GM12878 (cell line): ENCODE measurements at regions not wholly inside any gene's neighbourhood (a gene's known extent, or its start where the extent isn't known, plus 50 kb on each side); places are given as distances from the start of the nearest gene placed in this dataset.
A peak's percentile ranks its signal among the peaks of the same experiment; 100 is the strongest.

Experiments used
- ATF7 ChIP-seq: fragments of 450-650 bp; IDR thresholded peaks from 2 replicates; pipeline ENCODE4 v1.6.1; 2016; ENCODE audit warnings: low read depth, mild to moderate bottlenecking
- BMI1 ChIP-seq: fragments of 450-650 bp; IDR thresholded peaks from 2 replicates; pipeline ENCODE4 v1.6.1; 2016; ENCODE audit warnings: mild to moderate bottlenecking, moderate library complexity, borderline replicate concordance
- CEBPB ChIP-seq, 2 experiments: fragments of 150-350 bp in 1 of 2; IDR thresholded peaks; 2 replicates each; pipeline ENCODE4 v1.6.1; 2012 to 2014; ENCODE audit warnings: low read depth in 2 of 2, low read length in 2 of 2, borderline replicate concordance in 1 of 2, inconsistent platforms in 1 of 2
- CREM ChIP-seq: IDR thresholded peaks from 2 replicates; pipeline ENCODE4 v1.6.1; 2014; ENCODE audit warnings: antibody characterized with exemption, low read depth
- EZH2 ChIP-seq: IDR thresholded peaks from 2 replicates; pipeline ENCODE4 v1.6.1; 2012; ENCODE audit warnings: low read depth, mild to moderate bottlenecking, control low read depth, inconsistent platforms, low read length, borderline replicate concordance; ENCODE audit not compliant: control insufficient read depth
- FOS ChIP-seq: IDR thresholded peaks from 3 replicates; pipeline ENCODE4 v1.6.1; 2011; ENCODE audit warnings: borderline replicate concordance; ENCODE audit not compliant: insufficient read length; ENCODE audit errors: extremely low read depth
- FOXK2 ChIP-seq: fragments of 450-650 bp; IDR thresholded peaks from 2 replicates; pipeline ENCODE4 v1.6.1; 2017; ENCODE audit warnings: mild to moderate bottlenecking, moderate library complexity
- IKZF2 ChIP-seq, 2 experiments: fragments of 450-650 bp; IDR thresholded peaks; 2 replicates each; pipeline ENCODE4 v1.6.1; 2017; ENCODE audit warnings: mild to moderate bottlenecking in 2 of 2, moderate library complexity in 2 of 2
- MEF2B ChIP-seq: fragments of 450-650 bp; IDR thresholded peaks from 2 replicates; pipeline ENCODE4 v1.6.1; 2018; ENCODE audit warnings: mild to moderate bottlenecking, moderate library complexity; ENCODE audit not compliant: partially characterized antibody, poor library complexity, severe bottlenecking
- NFXL1 ChIP-seq: fragments of 450-650 bp; IDR thresholded peaks from 2 replicates; pipeline ENCODE4 v1.6.1; 2017; ENCODE audit warnings: antibody characterized with exemption, mild to moderate bottlenecking, borderline replicate concordance
- PAX5 ChIP-seq: IDR thresholded peaks from 2 replicates; pipeline ENCODE4 v1.6.1; 2011; ENCODE audit warnings: low read depth, low read length, borderline replicate concordance
- POLR2AphosphoS2 ChIP-seq: IDR thresholded peaks from 2 replicates; pipeline ENCODE4 v1.6.1; 2011; ENCODE audit warnings: low read depth, mild to moderate bottlenecking, low read length, improper control_type of control experiment, moderate library complexity
- RB1 ChIP-seq: fragments of 450-650 bp; formaldehyde crosslinking; IDR thresholded peaks from 2 replicates; pipeline ENCODE4 v1.6.1; 2017; ENCODE audit warnings: mild to moderate bottlenecking, borderline replicate concordance
- SMAD5 ChIP-seq: IDR thresholded peaks from 2 replicates; pipeline ENCODE4 v1.6.1; 2016; ENCODE audit warnings: antibody characterized with exemption, low read depth
- SPI1 ChIP-seq: IDR thresholded peaks from 2 replicates; pipeline ENCODE4 v1.6.1; 2011; ENCODE audit warnings: low read depth, mild to moderate bottlenecking, low read length, moderate library complexity, borderline replicate concordance; ENCODE audit not compliant: insufficient read depth
- STAT3 ChIP-seq: IDR thresholded peaks from 2 replicates; pipeline ENCODE4 v1.6.1; 2011; ENCODE audit warnings: low read depth, low read length, improper control_type of control experiment
- TCF3 ChIP-seq: IDR thresholded peaks from 2 replicates; pipeline ENCODE4 v1.6.1; 2012; ENCODE audit warnings: low read depth, mild to moderate bottlenecking, low read length, borderline replicate concordance; ENCODE audit not compliant: insufficient read depth
- USF1 ChIP-seq: IDR thresholded peaks from 2 replicates; pipeline ENCODE4 v1.6.1; 2011; ENCODE audit warnings: borderline replicate concordance, low read depth, mild to moderate bottlenecking, moderate library complexity, mixed read lengths, low read length; ENCODE audit not compliant: insufficient read depth; ENCODE audit errors: extremely low read length
- ZNF24 ChIP-seq: fragments of 450-650 bp; IDR thresholded peaks from 2 replicates; pipeline ENCODE4 v1.6.1; 2017; ENCODE audit warnings: antibody characterized with exemption, mild to moderate bottlenecking
- TF ChIP-seq, protein P1 (sequence below): fragments of 450-650 bp; conservative IDR thresholded peaks from 2 replicates; pipeline ENCODE4 v1.6.1; 2017; ENCODE audit warnings: mild to moderate bottlenecking, moderate library complexity
- TF ChIP-seq, protein P2 (sequence below): fragments of 450-650 bp; IDR thresholded peaks from 2 replicates; pipeline ENCODE4 v1.6.1; 2017; ENCODE audit warnings: mild to moderate bottlenecking, low read depth, inconsistent platforms; ENCODE audit not compliant: poor library complexity, severe bottlenecking

DNA sequence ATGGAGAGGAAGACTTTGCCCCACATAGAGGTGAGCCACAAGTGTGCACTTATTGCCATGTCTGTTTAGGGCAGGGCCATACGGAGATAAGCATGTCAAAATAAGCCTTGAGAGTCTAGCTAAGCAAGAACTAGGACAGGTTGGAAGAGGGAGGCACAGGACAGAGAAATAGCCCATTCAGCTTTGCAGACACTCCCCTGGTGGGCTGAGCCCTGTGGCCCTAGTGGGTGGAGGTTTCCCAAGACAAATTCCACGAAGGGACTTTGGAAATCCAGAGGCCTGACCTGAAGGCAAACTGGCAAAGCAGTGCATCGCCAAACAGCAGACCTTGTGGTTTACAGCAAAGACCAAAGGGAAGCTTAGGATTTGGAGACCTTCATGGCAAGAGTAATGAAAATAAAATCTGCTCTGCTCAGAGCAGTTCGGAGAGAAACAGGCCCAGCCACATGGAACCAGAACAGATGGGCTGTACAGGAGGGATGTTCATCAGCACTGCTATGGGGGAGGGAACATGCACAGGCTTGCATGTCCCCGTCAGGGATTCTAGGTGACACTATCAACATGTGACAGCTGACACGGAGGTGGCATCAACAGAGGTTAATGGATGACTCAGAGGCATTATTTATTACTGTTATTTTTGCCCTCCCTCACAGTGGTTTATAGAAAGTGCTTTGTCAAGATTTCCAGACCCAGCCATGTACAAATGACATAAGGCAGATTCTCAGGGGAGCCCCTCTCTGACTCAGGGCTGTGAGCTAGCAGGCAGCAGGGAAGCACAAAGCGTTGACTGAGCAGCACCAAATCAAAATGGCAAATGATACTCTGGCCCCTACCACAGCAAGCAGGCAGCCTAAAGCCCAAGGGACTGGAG lies 90.1 kb upstream of the IRF2BP2 start (continued):
- TF ChIP-seq, protein P1, sequence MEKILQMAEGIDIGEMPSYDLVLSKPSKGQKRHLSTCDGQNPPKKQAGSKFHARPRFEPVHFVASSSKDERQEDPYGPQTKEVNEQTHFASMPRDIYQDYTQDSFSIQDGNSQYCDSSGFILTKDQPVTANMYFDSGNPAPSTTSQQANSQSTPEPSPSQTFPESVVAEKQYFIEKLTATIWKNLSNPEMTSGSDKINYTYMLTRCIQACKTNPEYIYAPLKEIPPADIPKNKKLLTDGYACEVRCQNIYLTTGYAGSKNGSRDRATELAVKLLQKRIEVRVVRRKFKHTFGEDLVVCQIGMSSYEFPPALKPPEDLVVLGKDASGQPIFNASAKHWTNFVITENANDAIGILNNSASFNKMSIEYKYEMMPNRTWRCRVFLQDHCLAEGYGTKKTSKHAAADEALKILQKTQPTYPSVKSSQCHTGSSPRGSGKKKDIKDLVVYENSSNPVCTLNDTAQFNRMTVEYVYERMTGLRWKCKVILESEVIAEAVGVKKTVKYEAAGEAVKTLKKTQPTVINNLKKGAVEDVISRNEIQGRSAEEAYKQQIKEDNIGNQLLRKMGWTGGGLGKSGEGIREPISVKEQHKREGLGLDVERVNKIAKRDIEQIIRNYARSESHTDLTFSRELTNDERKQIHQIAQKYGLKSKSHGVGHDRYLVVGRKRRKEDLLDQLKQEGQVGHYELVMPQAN: 0 out of 2 replicates have a peak, but pooled peaks have one; percentile 30
- TF ChIP-seq IKZF2 (IDR thresholded peaks at IDR 0.05) (peak; percentile 82 to 89), STAT3 (no peak), BMI1 (peak; percentile 58), MEF2B (peak; percentile 87), FOS (no peak), CREM (peak; percentile 89), ATF7 (peak; percentile 98), POLR2AphosphoS2 (no peak), FOXK2 (peak; percentile 82; the same call in 1 of the 2 replicates), NFXL1 (0 out of 2 replicates have a peak, but pooled peaks have one; percentile 45), SMAD5 (0 out of 2 replicates have a peak, but pooled peaks have one; percentile 41), USF1 (no peak), PAX5 (peak; percentile 14; the same call in 1 of the 2 replicates), ZNF24 (peak; percentile 75; the same call in 1 of the 2 replicates), TCF3 (peak; percentile 68; the same call in 1 of the 2 replicates), CEBPB (IDR thresholded peaks at IDR 0.05; ENCODE audit: borderline replicate concordance in 1 of 2, low read depth in 2 of 2, low read length in 2 of 2) (no peak), RB1 (no peak), SPI1 (no peak), EZH2 (no peak)
- TF ChIP-seq, protein P2, sequence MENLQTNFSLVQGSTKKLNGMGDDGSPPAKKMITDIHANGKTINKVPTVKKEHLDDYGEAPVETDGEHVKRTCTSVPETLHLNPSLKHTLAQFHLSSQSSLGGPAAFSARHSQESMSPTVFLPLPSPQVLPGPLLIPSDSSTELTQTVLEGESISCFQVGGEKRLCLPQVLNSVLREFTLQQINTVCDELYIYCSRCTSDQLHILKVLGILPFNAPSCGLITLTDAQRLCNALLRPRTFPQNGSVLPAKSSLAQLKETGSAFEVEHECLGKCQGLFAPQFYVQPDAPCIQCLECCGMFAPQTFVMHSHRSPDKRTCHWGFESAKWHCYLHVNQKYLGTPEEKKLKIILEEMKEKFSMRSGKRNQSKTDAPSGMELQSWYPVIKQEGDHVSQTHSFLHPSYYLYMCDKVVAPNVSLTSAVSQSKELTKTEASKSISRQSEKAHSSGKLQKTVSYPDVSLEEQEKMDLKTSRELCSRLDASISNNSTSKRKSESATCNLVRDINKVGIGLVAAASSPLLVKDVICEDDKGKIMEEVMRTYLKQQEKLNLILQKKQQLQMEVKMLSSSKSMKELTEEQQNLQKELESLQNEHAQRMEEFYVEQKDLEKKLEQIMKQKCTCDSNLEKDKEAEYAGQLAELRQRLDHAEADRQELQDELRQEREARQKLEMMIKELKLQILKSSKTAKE: peak; percentile 93
